GM23338 (cell line): ENCODE measurements at regions not wholly inside any gene's neighbourhood (a gene's known extent, or its start where the extent isn't known, plus 50 kb on each side); places are given as distances from the start of the nearest gene placed in this dataset.

Source experiments
- ATAC-seq: fragments of 200-7000 bp; cut with Tn5 transposase; 3 replicates; pipeline ENCODE4 v1.9.1; 2020
- DNase-seq: peaks from one replicate; pipeline ENCODE4 v3.0.0-alpha.2; 2015; ENCODE audit warnings: low spot score
- H2AFZ ChIP-seq: fragments of 200-600 bp; sonication (generic); 2 replicates; pipeline ENCODE4 v1.8.0; 2016; ENCODE audit warnings: antibody characterized with exemption, mild to moderate bottlenecking, moderate library complexity
- H3F3A ChIP-seq: fragments of 200-600 bp; sonication (generic); replicated peaks from 2 replicates; pipeline ENCODE4 v1.8.0; 2017; ENCODE audit warnings: antibody characterized with exemption, mixed run types, low read depth
- H3K27ac ChIP-seq: fragments of 200-600 bp; sonication (generic); 2 replicates; pipeline ENCODE4 v1.6.1; 2016; ENCODE audit warnings: low read depth
- H3K27me3 ChIP-seq: fragments of 200-600 bp; sonication (generic); 2 replicates; pipeline ENCODE4 v1.8.0; 2016; ENCODE audit warnings: mild to moderate bottlenecking, mixed run types, moderate library complexity; ENCODE audit not compliant: insufficient read depth
- H3K36me3 ChIP-seq: fragments of 200-600 bp; sonication (generic); 2 replicates; pipeline ENCODE4 v1.8.0; 2016; ENCODE audit warnings: mild to moderate bottlenecking; ENCODE audit not compliant: insufficient read depth
- H3K4me1 ChIP-seq: fragments of 200-600 bp; sonication (generic); 2 replicates; pipeline ENCODE4 v1.8.0; 2016; ENCODE audit warnings: mild to moderate bottlenecking, moderate library complexity; ENCODE audit not compliant: insufficient read depth
- H3K4me2 ChIP-seq: fragments of 200-600 bp; sonication (generic); 2 replicates; pipeline ENCODE4 v1.7.1; 2017; ENCODE audit warnings: mixed run types
- H3K4me3 ChIP-seq: fragments of 200-600 bp; sonication (generic); 2 replicates; pipeline ENCODE4 v1.6.1; 2016; ENCODE audit warnings: mixed run types
- H3K79me2 ChIP-seq: fragments of 200-600 bp; sonication (generic); replicated peaks from 2 replicates; pipeline ENCODE4 v1.8.0; 2017; ENCODE audit warnings: mild to moderate bottlenecking; ENCODE audit not compliant: insufficient read depth
- H3K9me2 ChIP-seq: fragments of 200-600 bp; sonication (generic); 2 replicates; pipeline ENCODE4 v1.8.0; 2017; ENCODE audit not compliant: insufficient read depth
- H4K20me1 ChIP-seq: fragments of 200-600 bp; sonication (generic); replicated peaks from 2 replicates; pipeline ENCODE4 v1.8.0; 2017; ENCODE audit warnings: mild to moderate bottlenecking; ENCODE audit not compliant: insufficient read depth
- H3K27ac Mint-ChIP-seq: 2 replicates; pipeline ENCODE4 v1.8.0; 2020; ENCODE audit warnings: inconsistent platforms, mild to moderate bottlenecking, moderate library complexity, mixed read lengths
- H3K27me3 Mint-ChIP-seq: 3 replicates; pipeline ENCODE4 v1.8.0; 2022; ENCODE audit warnings: low read depth, mild to moderate bottlenecking, moderate library complexity, mixed read lengths, inconsistent platforms; ENCODE audit not compliant: insufficient read depth, poor library complexity
- H3K36me3 Mint-ChIP-seq: 3 replicates; pipeline ENCODE4 v1.8.0; 2021; ENCODE audit warnings: low read depth, mild to moderate bottlenecking, inconsistent platforms, moderate library complexity, mixed read lengths
- H3K4me1 Mint-ChIP-seq: 3 replicates; pipeline ENCODE4 v1.8.0; 2020; ENCODE audit warnings: mild to moderate bottlenecking, inconsistent platforms, mixed read lengths
- H3K4me3 Mint-ChIP-seq: 3 replicates; pipeline ENCODE4 v1.8.0; 2021; ENCODE audit warnings: moderate library complexity, mild to moderate bottlenecking, inconsistent platforms, mixed read lengths
- H3K9me3 Mint-ChIP-seq: 3 replicates; pipeline ENCODE4 v1.8.0; 2020; ENCODE audit warnings: moderate library complexity, mild to moderate bottlenecking, inconsistent platforms, mixed read lengths
- CREB1 ChIP-seq: fragments of 250-450 bp; sonication (Bioruptor Pico); IDR thresholded peaks from 2 replicates; pipeline ENCODE4 v1.5.0; 2020; ENCODE audit warnings: low read depth, mild to moderate bottlenecking, moderate library complexity
- EZH2 ChIP-seq: fragments of 200-600 bp; sonication (generic); IDR thresholded peaks from one replicate; pipeline ENCODE4 v1.8.0; 2017; ENCODE audit warnings: antibody characterized with exemption, mild to moderate bottlenecking, low read depth; ENCODE audit not compliant: unreplicated experiment
- EZH2phosphoT487 ChIP-seq: fragments of 200-600 bp; sonication (generic); IDR thresholded peaks from one replicate; pipeline ENCODE4 v1.8.1; 2018; ENCODE audit warnings: antibody characterized with exemption; ENCODE audit not compliant: unreplicated experiment
- JUNB ChIP-seq: IDR thresholded peaks from one replicate; pipeline ENCODE4 v1.6.1; 2016; ENCODE audit warnings: antibody characterized with exemption; ENCODE audit not compliant: unreplicated experiment
- NANOG ChIP-seq: IDR thresholded peaks from 2 replicates; pipeline ENCODE4 v1.6.1; 2016; ENCODE audit warnings: antibody characterized with exemption, borderline replicate concordance
- POLR2AphosphoS5 ChIP-seq: IDR thresholded peaks from 2 replicates; pipeline ENCODE4 v1.6.1; 2016; ENCODE audit warnings: antibody characterized with exemption, low read depth
- STAT1 ChIP-seq: IDR thresholded peaks from one replicate; pipeline ENCODE4 v1.6.1; 2016; ENCODE audit warnings: antibody characterized with exemption; ENCODE audit not compliant: unreplicated experiment
- ZNF114 ChIP-seq: fragments of 250-450 bp; sonication (Bioruptor Pico); IDR thresholded peaks from 2 replicates; pipeline ENCODE4 v1.5.0; 2020; ENCODE audit warnings: mild to moderate bottlenecking, moderate library complexity
- ZNF331 ChIP-seq: fragments of 250-450 bp; sonication (Bioruptor Pico); IDR thresholded peaks from 2 replicates; pipeline ENCODE4 v1.5.0; 2020; ENCODE audit warnings: low read depth, mild to moderate bottlenecking, moderate library complexity
- TF ChIP-seq, protein P1 (sequence below): IDR thresholded peaks from one replicate; pipeline ENCODE4 v1.6.1; 2018; ENCODE audit warnings: antibody characterized with exemption; ENCODE audit not compliant: unreplicated experiment
- TF ChIP-seq, protein P2 (sequence below): fragments of 250-450 bp; sonication (Bioruptor Pico); IDR thresholded peaks from 2 replicates; pipeline ENCODE4 v1.5.0; 2020; ENCODE audit warnings: mild to moderate bottlenecking, moderate library complexity
- TF ChIP-seq, protein P3 (sequence below), 2 experiments: fragments of 200-600 bp in 1 of 2; sonication (generic) in 1 of 2; conservative IDR thresholded peaks; 2 replicates each; pipeline versions ENCODE4 v1.5.1 to v1.6.1; 2016 to 2017; ENCODE audit warnings: antibody characterized with exemption in 2 of 2, low read depth in 2 of 2, mild to moderate bottlenecking in 2 of 2, moderate library complexity in 1 of 2
- TF ChIP-seq, protein P4 (sequence below): IDR thresholded peaks from 2 replicates; pipeline ENCODE4 v1.6.1; 2016; ENCODE audit warnings: antibody characterized with exemption

DNA sequence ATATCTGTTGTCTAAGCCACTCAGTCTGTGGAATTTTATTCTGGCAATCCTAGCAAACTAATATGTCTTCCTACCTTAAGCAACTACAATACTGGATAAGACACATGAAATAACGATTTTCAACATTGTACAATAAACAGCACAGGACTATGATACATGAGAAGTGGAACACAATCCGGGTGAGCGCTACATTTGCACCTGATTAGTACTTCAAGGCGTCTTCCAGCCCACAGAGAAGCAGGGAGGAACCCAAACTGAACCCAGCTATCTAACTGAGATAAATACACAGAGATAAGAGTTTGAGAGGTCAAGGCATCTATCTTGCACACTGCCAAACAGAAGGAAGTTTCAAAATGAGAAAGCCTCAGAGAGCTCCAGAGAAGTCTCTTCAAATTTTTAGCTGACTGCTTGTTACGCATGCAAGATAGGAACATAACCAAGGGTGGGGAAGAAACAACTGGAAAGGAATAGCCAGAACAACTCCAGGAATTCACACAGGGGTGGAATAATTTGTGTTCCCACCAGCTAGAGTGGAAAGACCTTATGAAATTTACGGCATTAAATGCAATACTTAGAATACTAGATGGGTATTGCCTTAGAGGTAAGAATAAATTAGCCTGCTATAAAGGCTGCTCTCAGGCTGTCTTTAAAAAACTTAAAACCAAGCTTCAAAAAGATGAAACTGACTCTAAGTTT, 481.8 kb downstream of the MTRR start:
- H3K36me3 Mint-ChIP-seq = no peaks in the 10 kb centered on the region; the same call in 2 of the 3 replicates
- H3K27me3 Mint-ChIP-seq = peaks cover 2% of the 10 kb centered on the region
- H3K4me3 ChIP-seq = no peak overlapping the region
- H3K27ac Mint-ChIP-seq = no peak overlapping the region
- no peak overlapping the region for H3K4me3 Mint-ChIP-seq
- no peak overlapping the region for H3K27ac ChIP-seq
- H3K9me2 ChIP-seq = 0 out of 2 replicates have a peak, but pooled peaks cover 2% of the 10 kb centered on the region
- 0 out of 2 replicates have a peak overlapping the region, but pooled peaks have one; percentile 7 for H2AFZ ChIP-seq
- no peaks in the 10 kb centered on the region for H3F3A ChIP-seq
- H3K36me3 ChIP-seq = no peaks in the 10 kb centered on the region
- no peaks in the 10 kb centered on the region for H3K4me1 ChIP-seq
- ATAC-seq = no peak
- no peaks in the 10 kb centered on the region for H3K4me1 Mint-ChIP-seq
- DNase-seq = no peak
- no peaks in the 10 kb centered on the region; the same call in 2 of the 3 replicates for H3K9me3 Mint-ChIP-seq
- no peak for TF ChIP-seq EZH2
- TF ChIP-seq, protein P1, sequence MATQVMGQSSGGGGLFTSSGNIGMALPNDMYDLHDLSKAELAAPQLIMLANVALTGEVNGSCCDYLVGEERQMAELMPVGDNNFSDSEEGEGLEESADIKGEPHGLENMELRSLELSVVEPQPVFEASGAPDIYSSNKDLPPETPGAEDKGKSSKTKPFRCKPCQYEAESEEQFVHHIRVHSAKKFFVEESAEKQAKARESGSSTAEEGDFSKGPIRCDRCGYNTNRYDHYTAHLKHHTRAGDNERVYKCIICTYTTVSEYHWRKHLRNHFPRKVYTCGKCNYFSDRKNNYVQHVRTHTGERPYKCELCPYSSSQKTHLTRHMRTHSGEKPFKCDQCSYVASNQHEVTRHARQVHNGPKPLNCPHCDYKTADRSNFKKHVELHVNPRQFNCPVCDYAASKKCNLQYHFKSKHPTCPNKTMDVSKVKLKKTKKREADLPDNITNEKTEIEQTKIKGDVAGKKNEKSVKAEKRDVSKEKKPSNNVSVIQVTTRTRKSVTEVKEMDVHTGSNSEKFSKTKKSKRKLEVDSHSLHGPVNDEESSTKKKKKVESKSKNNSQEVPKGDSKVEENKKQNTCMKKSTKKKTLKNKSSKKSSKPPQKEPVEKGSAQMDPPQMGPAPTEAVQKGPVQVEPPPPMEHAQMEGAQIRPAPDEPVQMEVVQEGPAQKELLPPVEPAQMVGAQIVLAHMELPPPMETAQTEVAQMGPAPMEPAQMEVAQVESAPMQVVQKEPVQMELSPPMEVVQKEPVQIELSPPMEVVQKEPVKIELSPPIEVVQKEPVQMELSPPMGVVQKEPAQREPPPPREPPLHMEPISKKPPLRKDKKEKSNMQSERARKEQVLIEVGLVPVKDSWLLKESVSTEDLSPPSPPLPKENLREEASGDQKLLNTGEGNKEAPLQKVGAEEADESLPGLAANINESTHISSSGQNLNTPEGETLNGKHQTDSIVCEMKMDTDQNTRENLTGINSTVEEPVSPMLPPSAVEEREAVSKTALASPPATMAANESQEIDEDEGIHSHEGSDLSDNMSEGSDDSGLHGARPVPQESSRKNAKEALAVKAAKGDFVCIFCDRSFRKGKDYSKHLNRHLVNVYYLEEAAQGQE = no peak
- TF ChIP-seq, protein P2, sequence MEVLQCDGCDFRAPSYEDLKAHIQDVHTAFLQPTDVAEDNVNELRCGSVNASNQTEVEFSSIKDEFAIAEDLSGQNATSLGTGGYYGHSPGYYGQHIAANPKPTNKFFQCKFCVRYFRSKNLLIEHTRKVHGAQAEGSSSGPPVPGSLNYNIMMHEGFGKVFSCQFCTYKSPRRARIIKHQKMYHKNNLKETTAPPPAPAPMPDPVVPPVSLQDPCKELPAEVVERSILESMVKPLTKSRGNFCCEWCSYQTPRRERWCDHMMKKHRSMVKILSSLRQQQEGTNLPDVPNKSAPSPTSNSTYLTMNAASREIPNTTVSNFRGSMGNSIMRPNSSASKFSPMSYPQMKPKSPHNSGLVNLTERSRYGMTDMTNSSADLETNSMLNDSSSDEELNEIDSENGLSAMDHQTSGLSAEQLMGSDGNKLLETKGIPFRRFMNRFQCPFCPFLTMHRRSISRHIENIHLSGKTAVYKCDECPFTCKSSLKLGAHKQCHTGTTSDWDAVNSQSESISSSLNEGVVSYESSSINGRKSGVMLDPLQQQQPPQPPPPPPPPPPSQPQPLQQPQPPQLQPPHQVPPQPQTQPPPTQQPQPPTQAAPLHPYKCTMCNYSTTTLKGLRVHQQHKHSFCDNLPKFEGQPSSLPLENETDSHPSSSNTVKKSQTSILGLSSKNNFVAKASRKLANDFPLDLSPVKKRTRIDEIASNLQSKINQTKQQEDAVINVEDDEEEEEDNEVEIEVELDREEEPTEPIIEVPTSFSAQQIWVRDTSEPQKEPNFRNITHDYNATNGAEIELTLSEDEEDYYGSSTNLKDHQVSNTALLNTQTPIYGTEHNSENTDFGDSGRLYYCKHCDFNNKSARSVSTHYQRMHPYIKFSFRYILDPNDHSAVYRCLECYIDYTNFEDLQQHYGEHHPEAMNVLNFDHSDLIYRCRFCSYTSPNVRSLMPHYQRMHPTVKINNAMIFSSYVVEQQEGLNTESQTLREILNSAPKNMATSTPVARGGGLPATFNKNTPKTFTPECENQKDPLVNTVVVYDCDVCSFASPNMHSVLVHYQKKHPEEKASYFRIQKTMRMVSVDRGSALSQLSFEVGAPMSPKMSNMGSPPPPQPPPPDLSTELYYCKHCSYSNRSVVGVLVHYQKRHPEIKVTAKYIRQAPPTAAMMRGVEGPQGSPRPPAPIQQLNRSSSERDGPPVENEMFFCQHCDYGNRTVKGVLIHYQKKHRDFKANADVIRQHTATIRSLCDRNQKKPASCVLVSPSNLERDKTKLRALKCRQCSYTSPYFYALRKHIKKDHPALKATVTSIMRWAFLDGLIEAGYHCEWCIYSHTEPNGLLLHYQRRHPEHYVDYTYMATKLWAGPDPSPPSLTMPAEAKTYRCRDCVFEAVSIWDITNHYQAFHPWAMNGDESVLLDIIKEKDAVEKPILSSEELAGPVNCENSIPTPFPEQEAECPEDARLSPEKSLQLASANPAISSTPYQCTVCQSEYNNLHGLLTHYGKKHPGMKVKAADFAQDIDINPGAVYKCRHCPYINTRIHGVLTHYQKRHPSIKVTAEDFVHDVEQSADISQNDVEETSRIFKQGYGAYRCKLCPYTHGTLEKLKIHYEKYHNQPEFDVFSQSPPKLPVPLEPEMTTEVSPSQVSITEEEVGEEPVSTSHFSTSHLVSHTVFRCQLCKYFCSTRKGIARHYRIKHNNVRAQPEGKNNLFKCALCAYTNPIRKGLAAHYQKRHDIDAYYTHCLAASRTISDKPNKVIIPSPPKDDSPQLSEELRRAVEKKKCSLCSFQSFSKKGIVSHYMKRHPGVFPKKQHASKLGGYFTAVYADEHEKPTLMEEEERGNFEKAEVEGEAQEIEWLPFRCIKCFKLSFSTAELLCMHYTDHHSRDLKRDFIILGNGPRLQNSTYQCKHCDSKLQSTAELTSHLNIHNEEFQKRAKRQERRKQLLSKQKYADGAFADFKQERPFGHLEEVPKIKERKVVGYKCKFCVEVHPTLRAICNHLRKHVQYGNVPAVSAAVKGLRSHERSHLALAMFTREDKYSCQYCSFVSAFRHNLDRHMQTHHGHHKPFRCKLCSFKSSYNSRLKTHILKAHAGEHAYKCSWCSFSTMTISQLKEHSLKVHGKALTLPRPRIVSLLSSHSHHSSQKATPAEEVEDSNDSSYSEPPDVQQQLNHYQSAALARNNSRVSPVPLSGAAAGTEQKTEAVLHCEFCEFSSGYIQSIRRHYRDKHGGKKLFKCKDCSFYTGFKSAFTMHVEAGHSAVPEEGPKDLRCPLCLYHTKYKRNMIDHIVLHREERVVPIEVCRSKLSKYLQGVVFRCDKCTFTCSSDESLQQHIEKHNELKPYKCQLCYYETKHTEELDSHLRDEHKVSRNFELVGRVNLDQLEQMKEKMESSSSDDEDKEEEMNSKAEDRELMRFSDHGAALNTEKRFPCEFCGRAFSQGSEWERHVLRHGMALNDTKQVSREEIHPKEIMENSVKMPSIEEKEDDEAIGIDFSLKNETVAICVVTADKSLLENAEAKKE (CRISPR knock-in tag) = no peak
- TF ChIP-seq ZNF331 (CRISPR knock-in tag) = no peak
- no peak for TF ChIP-seq CREB1
- no peak for TF ChIP-seq ZNF114 (CRISPR knock-in tag)
- TF ChIP-seq NANOG = no peak
- TF ChIP-seq STAT1 = no peak
- TF ChIP-seq POLR2AphosphoS5 = no peak
- TF ChIP-seq, protein P3, sequence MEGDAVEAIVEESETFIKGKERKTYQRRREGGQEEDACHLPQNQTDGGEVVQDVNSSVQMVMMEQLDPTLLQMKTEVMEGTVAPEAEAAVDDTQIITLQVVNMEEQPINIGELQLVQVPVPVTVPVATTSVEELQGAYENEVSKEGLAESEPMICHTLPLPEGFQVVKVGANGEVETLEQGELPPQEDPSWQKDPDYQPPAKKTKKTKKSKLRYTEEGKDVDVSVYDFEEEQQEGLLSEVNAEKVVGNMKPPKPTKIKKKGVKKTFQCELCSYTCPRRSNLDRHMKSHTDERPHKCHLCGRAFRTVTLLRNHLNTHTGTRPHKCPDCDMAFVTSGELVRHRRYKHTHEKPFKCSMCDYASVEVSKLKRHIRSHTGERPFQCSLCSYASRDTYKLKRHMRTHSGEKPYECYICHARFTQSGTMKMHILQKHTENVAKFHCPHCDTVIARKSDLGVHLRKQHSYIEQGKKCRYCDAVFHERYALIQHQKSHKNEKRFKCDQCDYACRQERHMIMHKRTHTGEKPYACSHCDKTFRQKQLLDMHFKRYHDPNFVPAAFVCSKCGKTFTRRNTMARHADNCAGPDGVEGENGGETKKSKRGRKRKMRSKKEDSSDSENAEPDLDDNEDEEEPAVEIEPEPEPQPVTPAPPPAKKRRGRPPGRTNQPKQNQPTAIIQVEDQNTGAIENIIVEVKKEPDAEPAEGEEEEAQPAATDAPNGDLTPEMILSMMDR (conservative IDR thresholded peaks at IDR 0.05; ENCODE audit: low read depth in 2 of 2) = no peak
- TF ChIP-seq EZH2phosphoT487 = no peak
- no peak for TF ChIP-seq JUNB
- TF ChIP-seq, protein P4, sequence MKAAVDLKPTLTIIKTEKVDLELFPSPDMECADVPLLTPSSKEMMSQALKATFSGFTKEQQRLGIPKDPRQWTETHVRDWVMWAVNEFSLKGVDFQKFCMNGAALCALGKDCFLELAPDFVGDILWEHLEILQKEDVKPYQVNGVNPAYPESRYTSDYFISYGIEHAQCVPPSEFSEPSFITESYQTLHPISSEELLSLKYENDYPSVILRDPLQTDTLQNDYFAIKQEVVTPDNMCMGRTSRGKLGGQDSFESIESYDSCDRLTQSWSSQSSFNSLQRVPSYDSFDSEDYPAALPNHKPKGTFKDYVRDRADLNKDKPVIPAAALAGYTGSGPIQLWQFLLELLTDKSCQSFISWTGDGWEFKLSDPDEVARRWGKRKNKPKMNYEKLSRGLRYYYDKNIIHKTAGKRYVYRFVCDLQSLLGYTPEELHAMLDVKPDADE = no peak
- H4K20me1 ChIP-seq = no peaks in the 10 kb centered on the region
- H3K27me3 ChIP-seq = no peaks in the 10 kb centered on the region
- no peak overlapping the region for H3K4me2 ChIP-seq
- H3K79me2 ChIP-seq = no peaks in the 10 kb centered on the region
